BLaER1 treated with 17β-estradiol and CSF1 and Interleukin-3, amounts not matched to agents 10 nM and 100 nM (cell line): ENCODE measurements at regions not wholly inside any gene's neighbourhood (a gene's known extent, or its start where the extent isn't known, plus 50 kb on each side); places are given as distances from the start of the nearest gene placed in this dataset.

ENCODE experiments used
- H3K27ac ChIP-seq, 11 experiments: shearing (Covaris generic); formaldehyde crosslinking; 2 replicates each; pipeline ENCODE4 v1.8.1; 2022
- H3K27me3 ChIP-seq, 11 experiments: shearing (Covaris generic); formaldehyde crosslinking; 2 replicates each; pipeline ENCODE4 v1.8.1; 2022
- H3K36me3 ChIP-seq, 11 experiments: shearing (Covaris generic); formaldehyde crosslinking; 2 replicates each; pipeline ENCODE4 v1.8.1; 2022
- H3K4me1 ChIP-seq, 10 experiments: shearing (Covaris generic); formaldehyde crosslinking; 2 replicates each; pipeline ENCODE4 v1.8.1; 2022
- H3K4me2 ChIP-seq, 11 experiments: shearing (Covaris generic); formaldehyde crosslinking; 2 replicates each; pipeline ENCODE4 v1.8.1; 2022
- H3K4me3 ChIP-seq, 10 experiments: shearing (Covaris generic); formaldehyde crosslinking; 2 replicates each; pipeline ENCODE4 v1.8.1; 2022
- H3K9ac ChIP-seq, 11 experiments: shearing (Covaris generic); formaldehyde crosslinking; 2 replicates each; pipeline ENCODE4 v1.8.1; 2022
- H3K9me3 ChIP-seq, 11 experiments: shearing (Covaris generic); formaldehyde crosslinking; replicated peaks in 1 of 11; 2 replicates each; pipeline ENCODE4 v1.8.1; 2022
- H4K20me1 ChIP-seq, 11 experiments: shearing (Covaris generic); formaldehyde crosslinking; 2 replicates each; pipeline ENCODE4 v1.8.1; 2022
- Cebpa-rat ChIP-seq, 11 experiments: shearing (Covaris generic); IDR thresholded peaks; 2 replicates each; pipeline ENCODE4 v1.8.1; 2022

DNA sequence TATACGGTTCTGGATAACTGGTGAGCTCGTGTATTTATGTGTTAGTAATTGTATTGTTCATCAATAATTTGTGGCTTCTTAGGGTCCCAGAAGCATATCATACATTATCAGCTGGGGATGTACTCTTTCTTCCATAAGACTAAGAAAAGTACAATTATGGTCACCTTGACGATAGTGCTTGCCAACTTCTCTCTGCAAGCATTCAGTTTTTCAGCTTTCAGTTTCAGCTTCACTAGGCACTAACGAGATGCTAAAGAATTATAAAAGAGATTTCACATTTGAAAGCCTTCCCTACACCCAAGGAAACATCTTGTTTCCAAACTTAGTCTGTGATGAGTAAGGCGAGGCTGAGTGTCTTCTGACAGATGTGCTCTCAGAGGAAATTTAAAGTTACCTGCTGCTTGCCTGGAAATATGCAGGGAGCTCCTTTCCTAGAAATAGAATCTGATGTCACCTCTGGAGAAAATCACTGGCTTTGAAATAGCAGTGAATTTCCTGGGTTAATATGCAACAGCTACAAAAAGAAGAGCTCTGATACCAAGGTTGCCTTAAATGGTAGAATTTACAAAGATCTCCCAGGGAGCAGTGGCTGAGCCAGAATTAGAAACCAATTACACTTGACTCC, 1419.9 kb upstream of the TMEM132C start:
- Histone ChIP-seq H4K20me1 (no peaks in the 10 kb centered on the region), H3K9ac (no peak overlapping the region), H3K36me3 (no peaks in the 10 kb centered on the region), H3K4me2 (0 out of 22 replicates have a peak overlapping the region, but pooled peaks of 1 of the 11 experiments have one; percentile 1), H3K27ac (no peak overlapping the region), H3K4me1 (peaks cover 0 to 3% (median 0%) of the 10 kb centered on the region in 10 experiments; a peak in 1 of 20 replicates), H3K27me3 (no peaks in the 10 kb centered on the region), H3K4me3 (no peak overlapping the region), H3K9me3 (no peaks in the 10 kb centered on the region)
- no peak for TF ChIP-seq Cebpa-rat (IDR thresholded peaks at IDR 0.05)

DNA sequence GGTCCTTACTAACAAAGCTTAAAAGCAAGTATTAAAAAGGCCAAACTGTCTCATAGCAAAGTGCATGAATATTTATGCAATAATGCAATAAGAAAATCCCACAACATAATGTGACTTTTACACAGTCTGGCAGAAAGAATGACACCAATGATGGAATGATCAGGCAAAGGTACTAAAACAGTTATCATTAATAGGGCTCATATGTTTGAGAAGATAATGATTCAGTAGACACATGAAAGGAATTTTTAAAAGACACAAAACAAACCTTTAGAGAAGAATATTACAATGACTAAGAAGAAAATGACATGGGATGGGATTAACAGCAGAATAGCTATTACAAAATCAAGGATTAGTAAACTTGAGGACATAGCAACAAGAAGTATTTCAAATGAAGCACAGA, 1411.2 kb upstream of the TMEM132C start:
- Histone ChIP-seq H3K9ac (no peak overlapping the region), H3K36me3 (no peaks in the 10 kb centered on the region), H3K27me3 (no peaks in the 10 kb centered on the region), H3K4me2 (no peak overlapping the region), H3K9me3 (no peaks in the 10 kb centered on the region), H3K27ac (no peak overlapping the region), H3K4me1 (no peaks in the 10 kb centered on the region), H4K20me1 (no peaks in the 10 kb centered on the region), H3K4me3 (no peak overlapping the region)
- TF ChIP-seq Cebpa-rat (IDR thresholded peaks at IDR 0.05): no peak

DNA sequence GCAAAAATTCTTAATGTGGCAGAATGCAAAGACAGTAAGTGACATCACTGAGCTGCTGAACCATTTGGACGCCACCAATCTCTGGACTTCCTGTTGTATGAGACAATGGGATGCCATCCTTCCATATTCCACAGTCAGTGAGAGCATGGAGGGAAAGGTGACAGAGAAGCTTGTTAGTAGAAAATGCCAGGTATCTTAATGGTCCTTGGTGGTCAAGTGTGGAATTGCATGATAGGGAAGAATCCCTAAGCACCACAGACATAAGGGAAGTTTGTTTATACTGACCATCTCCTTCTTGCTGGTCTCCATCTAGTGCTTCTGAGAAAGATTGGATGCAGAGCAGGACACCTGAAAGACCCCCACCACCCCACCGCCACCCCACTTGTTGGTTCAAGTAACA, 1410.0 kb upstream of the TMEM132C start:
- no peaks in the 10 kb centered on the region for H3K27me3 ChIP-seq
- H3K9ac ChIP-seq: no peak overlapping the region
- H3K4me2 ChIP-seq: no peak overlapping the region
- no peak for TF ChIP-seq Cebpa-rat (IDR thresholded peaks at IDR 0.05)
- no peak overlapping the region for H3K27ac ChIP-seq
- H3K9me3 ChIP-seq: no peaks in the 10 kb centered on the region
- no peak overlapping the region for H3K4me3 ChIP-seq
- H3K36me3 ChIP-seq: no peaks in the 10 kb centered on the region
- no peaks in the 10 kb centered on the region for H4K20me1 ChIP-seq
- H3K4me1 ChIP-seq: no peaks in the 10 kb centered on the region

DNA sequence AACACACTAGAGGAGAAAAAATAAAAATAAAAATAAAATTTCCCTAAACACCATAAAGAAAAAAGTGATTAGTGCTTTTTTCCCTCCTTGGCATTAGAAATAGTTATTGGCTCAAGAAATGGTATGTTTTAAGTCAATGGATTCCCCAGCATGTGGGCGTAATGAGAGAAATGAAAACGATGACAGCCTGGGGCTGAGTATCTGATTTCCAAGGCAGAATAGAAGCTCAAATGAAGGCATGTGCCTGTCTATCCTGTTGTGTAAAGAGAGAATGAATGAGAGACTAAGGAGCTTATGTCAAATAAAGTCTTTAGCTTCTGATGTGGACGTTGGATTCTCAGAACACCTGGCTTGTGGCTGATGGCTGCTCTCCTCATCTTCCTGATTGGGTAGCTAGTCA, 1408.4 kb upstream of the TMEM132C start:
- H3K9me3 ChIP-seq: peaks cover 0 to 6% (median 0%) of the 10 kb centered on the region in 11 experiments; a peak in 3 of 22 replicates
- no peak overlapping the region for H3K4me2 ChIP-seq
- no peaks in the 10 kb centered on the region for H3K27me3 ChIP-seq
- H3K27ac ChIP-seq: no peak overlapping the region
- H3K9ac ChIP-seq: no peak overlapping the region
- H3K4me1 ChIP-seq: no peaks in the 10 kb centered on the region
- no peaks in the 10 kb centered on the region for H3K36me3 ChIP-seq
- no peak for TF ChIP-seq Cebpa-rat (IDR thresholded peaks at IDR 0.05)
- no peaks in the 10 kb centered on the region for H4K20me1 ChIP-seq
- H3K4me3 ChIP-seq: no peak overlapping the region

DNA sequence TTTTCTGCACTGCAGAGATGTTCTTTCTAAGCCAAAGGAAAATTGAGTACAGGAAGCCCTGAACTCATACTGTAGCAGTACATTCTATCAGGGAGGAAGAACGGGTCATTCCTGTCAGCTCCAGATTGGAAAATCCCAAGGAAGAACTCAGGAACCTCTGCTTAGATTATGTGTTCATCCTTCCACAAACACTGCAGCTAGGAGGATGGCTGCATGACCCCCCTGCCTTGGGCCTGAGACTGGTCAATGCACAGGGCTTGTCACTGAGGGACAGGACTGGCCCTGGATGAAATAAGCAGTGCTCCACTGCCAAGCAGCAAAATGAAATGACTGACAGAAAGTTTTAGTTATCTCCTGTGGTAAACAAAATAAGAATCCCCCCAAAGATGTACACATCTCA, 1406.8 kb upstream of the TMEM132C start:
- Histone ChIP-seq H3K4me3 (no peak overlapping the region), H3K4me1 (no peaks in the 10 kb centered on the region), H4K20me1 (no peaks in the 10 kb centered on the region), H3K27ac (no peak overlapping the region), H3K9me3 (peaks cover 0 to 6% (median 0%) of the 10 kb centered on the region in 11 experiments; a peak in 4 of 22 replicates), H3K27me3 (no peaks in the 10 kb centered on the region), H3K4me2 (no peak overlapping the region), H3K36me3 (no peaks in the 10 kb centered on the region), H3K9ac (no peak overlapping the region)
- TF ChIP-seq Cebpa-rat (IDR thresholded peaks at IDR 0.05): no peak

DNA sequence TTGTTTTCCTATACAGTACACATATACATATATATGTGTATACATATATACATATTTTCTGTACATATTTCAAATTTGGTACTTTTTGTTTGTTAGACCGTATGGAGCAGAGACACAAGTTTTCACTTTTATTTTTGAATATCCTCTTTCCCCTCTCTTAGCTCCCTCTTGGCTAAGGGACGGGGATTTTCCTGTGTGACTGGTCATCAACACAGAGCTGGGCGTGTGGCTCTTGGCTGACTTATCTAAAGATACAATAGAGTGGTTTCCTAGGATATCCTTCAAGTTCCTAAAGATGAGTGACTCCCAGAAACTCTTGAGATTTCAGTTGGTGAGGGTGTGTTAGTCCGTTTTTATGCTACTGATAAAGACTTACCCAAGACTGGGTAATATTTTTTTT, 1404.5 kb upstream of the TMEM132C start:
- no peak overlapping the region for H3K9ac ChIP-seq
- no peaks in the 10 kb centered on the region for H3K27me3 ChIP-seq
- peaks cover 0 to 6% (median 0%) of the 10 kb centered on the region in 11 experiments; a peak in 4 of 22 replicates for H3K9me3 ChIP-seq
- no peak overlapping the region for H3K4me3 ChIP-seq
- no peak overlapping the region for H3K27ac ChIP-seq
- TF ChIP-seq Cebpa-rat (IDR thresholded peaks at IDR 0.05): no peak
- H3K4me2 ChIP-seq: no peak overlapping the region
- H3K36me3 ChIP-seq: no peaks in the 10 kb centered on the region
- no peaks in the 10 kb centered on the region for H3K4me1 ChIP-seq
- no peaks in the 10 kb centered on the region for H4K20me1 ChIP-seq

DNA sequence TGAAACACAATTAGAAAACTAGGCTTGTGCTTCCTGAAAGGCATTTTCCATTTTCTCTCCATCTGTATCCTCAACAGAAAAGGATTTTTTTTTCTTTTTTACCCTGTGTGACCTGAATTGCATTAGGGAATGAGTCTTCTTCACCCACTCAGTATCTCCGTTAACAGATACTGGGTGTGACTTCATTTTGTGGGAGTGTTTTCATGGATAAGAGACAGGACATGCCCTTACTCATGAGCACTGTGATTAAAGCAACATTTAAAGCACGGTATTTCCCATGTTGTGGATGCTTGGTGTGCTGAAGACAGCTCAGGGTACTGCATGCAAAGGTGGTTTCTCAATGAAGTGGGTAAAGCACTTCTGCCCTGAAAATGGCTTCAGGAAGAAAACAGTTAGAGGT, 1397.3 kb upstream of the TMEM132C start:
- no peak for TF ChIP-seq Cebpa-rat (IDR thresholded peaks at IDR 0.05)
- Histone ChIP-seq H3K9me3 (peaks cover 0 to 4% (median 0%) of the 10 kb centered on the region in 11 experiments; a peak in 1 of 22 replicates), H3K4me2 (no peak overlapping the region), H3K36me3 (no peaks in the 10 kb centered on the region), H4K20me1 (no peaks in the 10 kb centered on the region; a peak in 1 of 22 replicates), H3K4me3 (no peak overlapping the region), H3K4me1 (no peaks in the 10 kb centered on the region), H3K27ac (no peak overlapping the region), H3K9ac (no peak overlapping the region), H3K27me3 (no peaks in the 10 kb centered on the region)

DNA sequence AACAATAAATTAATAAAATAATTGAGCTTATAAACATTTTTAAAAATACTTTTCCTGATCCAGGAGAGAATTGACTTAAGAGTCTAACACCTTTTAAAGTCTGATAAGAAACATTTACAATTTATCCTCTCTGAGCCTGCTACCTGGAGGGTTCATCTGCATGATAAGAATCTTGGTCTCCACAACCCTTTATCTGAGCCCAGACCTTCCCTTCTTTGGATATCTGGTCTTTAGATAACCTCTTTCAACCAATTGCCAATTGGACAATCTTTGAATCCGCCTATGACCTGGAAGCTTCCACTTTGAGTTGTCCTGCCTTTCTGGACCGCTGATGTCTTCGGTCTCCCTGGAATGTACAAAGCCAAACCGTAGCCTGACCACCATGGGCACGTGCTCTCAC, 1393.3 kb upstream of the TMEM132C start:
- H3K4me1 ChIP-seq: no peaks in the 10 kb centered on the region
- H3K4me3 ChIP-seq: no peak overlapping the region
- no peaks in the 10 kb centered on the region for H3K36me3 ChIP-seq
- H3K27ac ChIP-seq: no peak overlapping the region
- H3K9me3 ChIP-seq: no peaks in the 10 kb centered on the region
- H3K9ac ChIP-seq: no peak overlapping the region
- H4K20me1 ChIP-seq: no peaks in the 10 kb centered on the region; a peak in 1 of 22 replicates
- H3K27me3 ChIP-seq: no peaks in the 10 kb centered on the region
- TF ChIP-seq Cebpa-rat (IDR thresholded peaks at IDR 0.05): no peak
- no peak overlapping the region for H3K4me2 ChIP-seq

DNA sequence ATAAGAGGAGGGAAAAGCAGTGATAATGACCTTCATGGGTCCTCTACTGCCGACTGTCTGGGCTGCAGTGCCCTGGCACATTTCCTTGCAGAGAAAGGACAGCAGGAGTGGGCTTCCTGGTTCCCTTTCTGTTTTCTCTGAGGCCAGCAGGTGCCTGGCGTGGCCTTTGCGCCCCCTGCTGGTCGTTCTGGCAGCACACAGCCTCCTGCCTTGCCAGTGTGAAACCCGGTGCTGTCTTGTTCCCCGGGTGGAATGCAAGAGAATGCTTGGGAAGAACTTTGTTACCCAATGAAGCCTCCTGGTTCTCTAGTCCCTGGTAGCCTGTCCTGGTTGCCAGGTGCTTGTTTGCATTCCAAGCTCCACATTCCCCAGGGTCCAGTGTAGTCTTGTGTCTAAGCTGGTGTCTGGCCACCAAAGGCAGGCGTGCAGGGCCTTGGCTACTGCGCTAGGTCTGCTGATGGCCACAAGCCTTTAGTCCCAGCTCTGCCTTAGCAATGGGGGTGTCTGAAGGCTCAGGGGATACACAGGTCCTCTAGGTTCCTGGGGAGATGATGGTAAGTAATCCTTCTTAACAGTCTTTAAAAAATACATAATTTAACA, 1392.4 kb upstream of the TMEM132C start:
- no peaks in the 10 kb centered on the region for H3K27me3 ChIP-seq
- no peak overlapping the region for H3K27ac ChIP-seq

DNA sequence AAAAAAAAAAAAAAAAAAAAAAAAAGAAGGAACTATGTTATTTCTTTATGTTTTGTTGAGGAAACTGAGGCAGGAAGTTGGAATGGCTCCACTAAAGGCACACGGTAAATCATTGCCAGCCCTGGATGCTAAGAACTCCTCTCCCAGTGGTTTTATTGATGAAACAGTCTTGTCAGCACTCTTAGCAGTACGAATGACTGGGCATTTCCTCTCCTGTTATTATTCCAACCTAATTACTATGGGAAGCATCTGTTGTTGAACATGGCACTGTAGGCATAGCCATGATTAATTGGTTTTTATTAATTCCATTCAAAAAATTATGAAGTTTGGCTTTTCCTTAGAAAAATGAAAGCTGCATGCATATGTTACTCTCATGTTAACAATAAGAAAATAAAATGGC, 1387.1 kb upstream of the TMEM132C start:
- H3K4me2 ChIP-seq: no peak overlapping the region
- peaks cover 6 to 12% (median 7%) of the 10 kb centered on the region in 10 experiments; a peak in 17 of 20 replicates for H3K4me1 ChIP-seq
- no peaks in the 10 kb centered on the region for H4K20me1 ChIP-seq

More for the DNA sequence above, 1392.4 kb upstream of the TMEM132C start:
- Histone ChIP-seq H3K9ac (no peak overlapping the region), H3K4me3 (no peak overlapping the region), H3K9me3 (no peaks in the 10 kb centered on the region), H3K4me2 (no peak overlapping the region), H3K4me1 (no peaks in the 10 kb centered on the region), H3K36me3 (no peaks in the 10 kb centered on the region), H4K20me1 (no peaks in the 10 kb centered on the region)
- TF ChIP-seq Cebpa-rat (IDR thresholded peaks at IDR 0.05): no peak

More for the DNA sequence above, 1387.1 kb upstream of the TMEM132C start:
- no peak for TF ChIP-seq Cebpa-rat (IDR thresholded peaks at IDR 0.05)
- H3K27me3 ChIP-seq: no peaks in the 10 kb centered on the region
- no peak overlapping the region for H3K27ac ChIP-seq
- H3K9ac ChIP-seq: no peak overlapping the region
- H3K36me3 ChIP-seq: no peaks in the 10 kb centered on the region
- no peaks in the 10 kb centered on the region for H3K9me3 ChIP-seq
- H3K4me3 ChIP-seq: no peak overlapping the region
